ENCODE measurements at regions not wholly inside any gene's neighbourhood (a gene's known extent, or its start where the extent isn't known, plus 50 kb on each side); places are given as distances from the start of the nearest gene placed in this dataset.

- Mint-ChIP-seq H3K27me3 (ENCODE audit: low read depth) (no peaks in the 10 kb centered on the region), H3K9me3 (peaks cover 2 to 4% of the 10 kb centered on the region in 2 donors), H3K27ac (no peak overlapping the region), H3K36me3 (ENCODE audit: insufficient read depth in 2 of 2) (no peaks in the 10 kb centered on the region), H3K4me1 (ENCODE audit: low read depth) (no peaks in the 10 kb centered on the region), H3K4me3 (no peak overlapping the region)
- no peak for ATAC-seq (replicated peaks in 1 of 2)
- no peak for DNase-seq
Measured at GRCh38 chr6:48249071-48249470, 138.1 kb upstream of the PTCHD4 start.

- DNase-seq, result no peak
- Mint-ChIP-seq H3K27ac (no peak overlapping the region), H3K9me3 (peaks cover 2% of the 10 kb centered on the region in 2 donors), H3K27me3 (ENCODE audit: low read depth) (no peaks in the 10 kb centered on the region), H3K36me3 (ENCODE audit: insufficient read depth in 2 of 2) (no peaks in the 10 kb centered on the region), H3K4me1 (ENCODE audit: low read depth) (no peaks in the 10 kb centered on the region), H3K4me3 (no peak overlapping the region)
- no peak for ATAC-seq (replicated peaks in 1 of 2)
Measured at GRCh38 chr6:48243071-48243470, 132.1 kb upstream of the PTCHD4 start.

DNA sequence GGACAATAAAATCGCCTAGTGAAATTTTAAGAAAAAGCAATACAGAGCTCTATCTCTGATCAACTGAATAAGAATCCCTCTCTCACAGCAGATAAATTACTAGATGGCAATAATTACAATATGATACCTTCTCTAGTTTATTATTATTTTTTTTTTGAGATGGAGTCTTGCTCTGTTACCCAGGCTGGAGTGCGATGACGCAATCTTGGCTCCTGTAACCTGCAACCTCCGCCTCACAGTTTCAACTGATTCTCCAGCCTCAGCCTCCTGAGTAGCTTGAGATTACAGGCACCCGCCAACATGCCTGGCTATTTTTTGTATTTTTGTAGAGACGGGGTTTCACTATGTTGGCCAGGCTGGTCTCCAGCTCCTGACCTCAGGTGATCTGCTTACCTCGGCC lies 129.3 kb upstream of the PTCHD4 start:
- Mint-ChIP-seq H3K9me3 (peaks cover 6 to 9% of the 10 kb centered on the region in 2 donors), H3K36me3 (ENCODE audit: insufficient read depth in 2 of 2) (no peaks in the 10 kb centered on the region), H3K27me3 (ENCODE audit: low read depth) (no peaks in the 10 kb centered on the region), H3K4me1 (ENCODE audit: low read depth) (no peaks in the 10 kb centered on the region), H3K4me3 (no peak overlapping the region), H3K27ac (no peak overlapping the region)
- no peak for ATAC-seq (replicated peaks in 1 of 2)
- DNase-seq, result no peak

DNA sequence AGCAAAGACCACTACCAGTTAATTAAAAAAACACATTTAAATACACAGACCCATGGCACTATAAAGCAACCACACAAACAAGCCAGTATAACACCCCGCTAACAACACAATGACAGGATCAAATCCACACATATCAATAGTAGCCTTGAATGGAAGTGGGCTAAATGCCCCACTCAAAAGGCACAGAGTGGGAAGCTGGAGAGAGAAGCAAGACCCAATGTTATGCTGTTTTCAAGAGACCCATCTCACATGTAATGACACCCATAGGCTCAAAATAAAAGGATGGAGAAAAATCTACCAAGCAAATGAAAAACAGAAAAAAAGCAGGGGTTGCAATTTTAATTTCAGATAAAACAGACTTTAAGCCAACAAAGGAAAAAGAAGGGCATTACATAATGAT lies 125.4 kb upstream of the PTCHD4 start:
- no peak for DNase-seq
- Mint-ChIP-seq H3K27ac (no peak overlapping the region), H3K4me1 (ENCODE audit: low read depth) (no peaks in the 10 kb centered on the region), H3K36me3 (ENCODE audit: insufficient read depth in 2 of 2) (no peaks in the 10 kb centered on the region), H3K27me3 (ENCODE audit: low read depth) (no peaks in the 10 kb centered on the region), H3K4me3 (no peak overlapping the region), H3K9me3 (peaks cover 6 to 9% of the 10 kb centered on the region in 2 donors)
- no peak for ATAC-seq (replicated peaks in 1 of 2)

DNA sequence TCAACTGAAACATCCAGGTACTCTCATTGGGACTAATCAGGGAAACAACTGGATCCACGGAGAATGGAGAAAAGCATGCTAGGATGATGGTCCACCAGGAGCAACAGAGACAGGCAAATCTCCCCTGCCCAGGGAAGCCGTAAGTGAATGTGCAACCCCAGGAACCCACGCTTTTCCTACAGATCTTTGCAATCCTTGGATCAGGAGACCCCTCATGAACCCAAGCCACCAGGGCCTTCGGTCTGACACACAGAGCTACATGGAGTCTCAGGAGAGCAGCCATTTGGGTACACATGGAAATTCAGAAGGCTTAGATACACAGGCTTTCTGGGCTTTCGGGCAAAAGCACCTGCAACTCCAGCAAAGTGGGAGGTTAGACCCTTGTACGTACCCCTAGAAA lies 122.1 kb upstream of the PTCHD4 start:
- Mint-ChIP-seq H3K4me1 (ENCODE audit: low read depth) (no peaks in the 10 kb centered on the region), H3K27me3 (ENCODE audit: low read depth) (no peaks in the 10 kb centered on the region), H3K4me3 (no peak overlapping the region), H3K36me3 (ENCODE audit: insufficient read depth in 2 of 2) (no peaks in the 10 kb centered on the region), H3K27ac (no peak overlapping the region), H3K9me3 (peaks cover 8 to 9% of the 10 kb centered on the region in 2 donors)
- DNase-seq (no peak), ATAC-seq (replicated peaks in 1 of 2) (no peak)

DNA sequence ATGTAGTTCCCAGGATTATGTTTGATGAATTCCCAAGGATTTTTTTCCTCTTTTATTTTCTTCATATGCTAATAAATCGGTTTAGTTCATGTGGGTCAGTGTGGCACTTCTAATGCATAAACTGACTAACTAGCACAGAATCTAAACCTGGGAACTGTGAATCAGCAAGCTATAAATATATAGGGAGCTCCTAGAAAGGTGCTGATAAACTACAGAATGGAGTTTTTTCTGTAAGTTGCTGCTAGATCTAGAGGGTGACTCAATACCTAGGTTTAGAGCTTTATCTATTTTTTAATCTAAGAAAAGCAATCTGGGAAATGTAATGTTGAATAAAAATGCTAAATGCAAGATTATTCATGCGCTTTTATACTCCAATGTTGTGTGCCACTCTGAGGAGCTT lies 118.8 kb upstream of the PTCHD4 start:
- Mint-ChIP-seq H3K4me1 (ENCODE audit: low read depth) (no peaks in the 10 kb centered on the region), H3K36me3 (ENCODE audit: insufficient read depth in 2 of 2) (no peaks in the 10 kb centered on the region), H3K4me3 (no peak overlapping the region), H3K27me3 (ENCODE audit: low read depth) (no peaks in the 10 kb centered on the region), H3K9me3 (peaks cover 4% of the 10 kb centered on the region in 2 donors), H3K27ac (no peak overlapping the region)
- no peak for ATAC-seq (replicated peaks in 1 of 2)
- DNase-seq, result no peak

DNA sequence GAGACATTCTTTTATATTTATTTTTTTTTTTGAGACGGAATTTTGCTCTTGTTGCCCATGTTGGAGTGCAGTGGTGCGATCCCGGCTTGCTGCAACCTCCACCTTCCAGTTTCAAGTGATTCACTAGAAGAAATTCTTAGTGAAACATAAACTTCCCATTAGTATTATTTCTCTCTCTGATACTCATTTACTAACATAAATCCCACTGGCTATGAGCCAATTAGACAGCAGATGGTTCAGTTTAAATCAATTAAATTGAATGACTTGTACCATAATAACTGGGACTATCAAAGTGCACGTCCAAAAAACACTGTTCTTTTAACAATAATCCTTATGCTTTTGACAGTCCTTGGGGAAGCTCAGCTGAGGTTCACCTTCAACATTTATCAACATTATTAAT lies 111.2 kb upstream of the PTCHD4 start:
- H3K27ac Mint-ChIP-seq, result no peak overlapping the region

GRCh38 chr6:48213076-48213788 lies 102.2 kb upstream of the PTCHD4 start:
- no peaks in the 10 kb centered on the region for H3K27me3 Mint-ChIP-seq (ENCODE audit: low read depth)
- no peak overlapping the region for H3K4me3 Mint-ChIP-seq
- peaks cover 2 to 6% of the 10 kb centered on the region in 2 donors for H3K9me3 Mint-ChIP-seq
- DNase-seq (no peak), ATAC-seq (replicated peaks in 1 of 2) (no peak)
- no peaks in the 10 kb centered on the region for H3K4me1 Mint-ChIP-seq (ENCODE audit: low read depth)
- H3K27ac Mint-ChIP-seq, result no peak overlapping the region
- H3K36me3 Mint-ChIP-seq (ENCODE audit: insufficient read depth in 2 of 2), result no peaks in the 10 kb centered on the region

More for the DNA sequence above, 111.2 kb upstream of the PTCHD4 start:
- H3K27me3 Mint-ChIP-seq (ENCODE audit: low read depth), result no peaks in the 10 kb centered on the region
- ATAC-seq (replicated peaks in 1 of 2), result no peak
- H3K4me1 Mint-ChIP-seq (ENCODE audit: low read depth), result no peaks in the 10 kb centered on the region
- H3K4me3 Mint-ChIP-seq, result no peak overlapping the region
- DNase-seq, result no peak
- H3K9me3 Mint-ChIP-seq, result peaks cover 2 to 7% of the 10 kb centered on the region in 2 donors
- H3K36me3 Mint-ChIP-seq (ENCODE audit: insufficient read depth in 2 of 2), result no peaks in the 10 kb centered on the region

DNA sequence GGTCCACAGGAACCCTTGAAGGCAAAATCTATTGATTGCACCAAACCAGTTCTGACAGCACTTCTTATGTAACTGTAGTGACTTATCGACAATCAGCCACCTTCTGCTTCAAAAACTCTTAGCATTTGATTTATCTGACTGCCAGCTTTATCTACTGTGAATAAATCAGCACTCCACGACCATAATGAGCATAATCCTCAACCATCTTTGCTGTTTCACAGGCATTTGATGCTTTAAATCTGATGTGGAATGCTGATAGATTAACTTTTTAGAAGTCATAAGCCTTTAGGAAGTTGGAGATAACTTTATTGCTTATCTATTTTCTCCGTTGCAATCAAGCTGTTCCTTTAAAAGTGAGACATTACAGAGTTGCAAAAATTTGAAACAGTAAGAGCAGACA lies 101.5 kb upstream of the PTCHD4 start:
- no peak for ATAC-seq (replicated peaks in 1 of 2)
- H3K27ac Mint-ChIP-seq, result no peak overlapping the region
- no peaks in the 10 kb centered on the region for H3K27me3 Mint-ChIP-seq (ENCODE audit: low read depth)
- H3K36me3 Mint-ChIP-seq (ENCODE audit: insufficient read depth in 2 of 2), result no peaks in the 10 kb centered on the region
- H3K4me3 Mint-ChIP-seq, result no peak overlapping the region
- DNase-seq, result no peak
- H3K9me3 Mint-ChIP-seq, result peaks cover 3% of the 10 kb centered on the region in 2 donors
- H3K4me1 Mint-ChIP-seq (ENCODE audit: low read depth), result no peaks in the 10 kb centered on the region

- ATAC-seq (replicated peaks in 1 of 2) (no peak), DNase-seq (no peak)
- no peak overlapping the region for H3K27ac Mint-ChIP-seq
Measured at GRCh38 chr6:48206091-48206490, 95.1 kb upstream of the PTCHD4 start.

DNA sequence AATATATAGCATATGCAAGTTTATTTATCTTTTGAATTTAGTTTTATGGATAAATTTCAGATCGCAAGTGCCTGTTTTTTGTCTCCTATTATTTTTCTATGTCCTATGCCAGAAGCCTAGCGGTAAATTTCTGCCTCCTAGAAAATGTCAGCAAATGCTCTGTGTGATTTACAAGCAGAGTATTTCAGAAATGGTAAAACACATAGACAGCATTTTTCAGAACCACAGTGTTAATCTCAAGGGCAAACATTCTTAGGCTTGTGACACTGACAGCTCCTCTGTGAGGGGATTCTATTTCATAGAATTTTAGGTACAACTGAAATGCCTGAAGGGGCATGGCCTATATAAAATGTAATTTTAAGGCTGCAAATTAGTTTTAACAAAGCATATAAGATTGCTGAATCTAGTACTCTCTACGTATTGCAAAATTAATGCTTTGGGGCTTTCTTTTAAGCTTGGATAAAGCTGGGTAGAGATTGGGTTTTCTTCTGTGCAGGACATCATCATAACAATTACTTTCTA lies 89.9 kb upstream of the PTCHD4 start:
- Mint-ChIP-seq H3K27me3 (ENCODE audit: low read depth) (no peaks in the 10 kb centered on the region), H3K36me3 (ENCODE audit: insufficient read depth in 2 of 2) (no peaks in the 10 kb centered on the region), H3K27ac (no peak overlapping the region), H3K4me1 (ENCODE audit: low read depth) (no peaks in the 10 kb centered on the region), H3K4me3 (no peak overlapping the region), H3K9me3 (peaks cover 5% of the 10 kb centered on the region in 2 donors)
- ATAC-seq (replicated peaks in 1 of 2) (no peak), DNase-seq (no peak)

More at GRCh38 chr6:48206091-48206490, 95.1 kb upstream of the PTCHD4 start:
- Mint-ChIP-seq H3K36me3 (ENCODE audit: insufficient read depth in 2 of 2) (no peaks in the 10 kb centered on the region), H3K27me3 (ENCODE audit: low read depth) (no peaks in the 10 kb centered on the region), H3K4me3 (no peak overlapping the region), H3K9me3 (peaks cover 6 to 7% of the 10 kb centered on the region in 2 donors), H3K4me1 (ENCODE audit: low read depth) (no peaks in the 10 kb centered on the region)

DNA sequence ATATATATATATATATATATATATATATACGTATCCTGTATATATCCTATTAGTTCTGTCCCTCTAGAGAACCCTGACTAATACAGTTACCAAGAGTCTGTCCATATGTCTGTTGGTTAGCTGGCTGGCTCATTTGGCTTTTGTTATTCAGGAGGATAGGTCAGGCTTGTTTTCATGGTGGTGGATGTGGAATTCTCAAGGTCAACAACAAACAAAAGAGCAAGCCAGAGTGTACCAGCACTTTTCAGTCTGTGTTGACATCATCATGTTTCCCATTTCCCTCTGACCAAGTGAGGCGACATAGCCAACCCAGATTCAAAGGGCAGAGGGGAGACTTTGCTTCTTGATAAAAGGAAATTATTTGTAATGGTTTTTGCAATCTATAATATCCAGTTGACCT lies 88.5 kb upstream of the PTCHD4 start:
- DNase-seq, result no peak
- Mint-ChIP-seq H3K9me3 (peaks cover 3 to 5% of the 10 kb centered on the region in 2 donors), H3K4me3 (no peak overlapping the region), H3K36me3 (ENCODE audit: insufficient read depth in 2 of 2) (no peaks in the 10 kb centered on the region), H3K4me1 (ENCODE audit: low read depth) (no peaks in the 10 kb centered on the region), H3K27ac (no peak overlapping the region), H3K27me3 (ENCODE audit: low read depth) (no peaks in the 10 kb centered on the region)
- ATAC-seq (replicated peaks in 1 of 2), result no peak

DNA sequence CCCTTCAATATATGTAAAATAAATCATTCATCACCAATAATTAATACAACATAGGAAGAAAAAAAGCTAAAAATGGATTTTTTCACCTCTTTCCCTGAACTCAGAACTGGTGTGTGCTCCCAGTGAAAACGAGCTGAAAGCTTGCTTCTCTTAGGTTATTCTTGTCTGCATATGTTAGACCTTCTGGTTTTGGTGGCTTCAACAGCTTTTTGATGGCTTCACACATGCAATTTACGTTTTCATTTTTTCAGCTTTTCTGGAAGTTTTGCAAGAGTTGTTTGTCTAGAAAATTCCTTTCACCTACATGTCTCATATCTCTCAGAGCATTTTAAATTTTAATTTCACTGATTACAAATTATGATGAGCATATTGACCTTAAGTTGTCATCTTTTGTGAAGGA lies 86.9 kb upstream of the PTCHD4 start:
- H3K4me1 Mint-ChIP-seq (ENCODE audit: low read depth), result no peaks in the 10 kb centered on the region
- no peak for ATAC-seq (replicated peaks in 1 of 2)
- DNase-seq, result no peak
- H3K27ac Mint-ChIP-seq, result no peak overlapping the region
- H3K4me3 Mint-ChIP-seq, result no peak overlapping the region
- H3K9me3 Mint-ChIP-seq, result peaks cover 3 to 6% of the 10 kb centered on the region in 2 donors
- no peaks in the 10 kb centered on the region for H3K36me3 Mint-ChIP-seq (ENCODE audit: insufficient read depth in 2 of 2)
- H3K27me3 Mint-ChIP-seq (ENCODE audit: low read depth), result no peaks in the 10 kb centered on the region

All from activated T-cell treated with anti-CD3 and anti-CD28 coated beads, Interleukin-2, amount 50 U/mL, for 72 hours (primary cell).